BE2C (cell line): ENCODE measurements at regions not wholly inside any gene's neighbourhood (a gene's known extent, or its start where the extent isn't known, plus 50 kb on each side); places are given as distances from the start of the nearest gene placed in this dataset.

ENCODE experiments used
- DNase-seq: peaks from one replicate; pipeline ENCODE4 v3.0.0-alpha.2; 2020
- H3K27me3 ChIP-seq: fragments of 250-450 bp; sonication (Bioruptor Pico); 2 replicates; pipeline ENCODE4 v1.5.1; 2020; ENCODE audit warnings: mild to moderate bottlenecking
- H3K36me3 ChIP-seq: fragments of 250-450 bp; sonication (Bioruptor Pico); 2 replicates; pipeline ENCODE4 v1.5.1; 2020; ENCODE audit warnings: mild to moderate bottlenecking
- H3K4me1 ChIP-seq: fragments of 250-450 bp; sonication (Bioruptor Pico); 2 replicates; pipeline ENCODE4 v1.5.1; 2020
- H3K4me3 ChIP-seq: 2 replicates; pipeline ENCODE4 v1.5.1; 2011; ENCODE audit warnings: low read depth, low read length
- H3K9me3 ChIP-seq: fragments of 250-450 bp; sonication (Bioruptor Pico); 2 replicates; pipeline ENCODE4 v1.5.1; 2020
- CTCF ChIP-seq: IDR thresholded peaks from 2 replicates; pipeline ENCODE4 v1.5.1; 2012; ENCODE audit warnings: mild to moderate bottlenecking, low read depth, low read length

GRCh38 chr10:33557313-33557712, 222.8 kb upstream of the NRP1 start:
- no peak for DNase-seq
- H3K36me3 ChIP-seq, result no peaks in the 10 kb centered on the region
- H3K4me1 ChIP-seq, result peaks cover 13% of the 10 kb centered on the region
- no peak overlapping the region for H3K4me3 ChIP-seq
- H3K9me3 ChIP-seq, result no peaks in the 10 kb centered on the region
- H3K27me3 ChIP-seq, result no peaks in the 10 kb centered on the region
- TF ChIP-seq CTCF, result no peak

GRCh38 chr10:33556620-33557019, 222.2 kb upstream of the NRP1 start:
- peaks cover 13% of the 10 kb centered on the region for H3K4me1 ChIP-seq
- no peak for DNase-seq
- no peak for TF ChIP-seq CTCF
- no peaks in the 10 kb centered on the region for H3K9me3 ChIP-seq
- no peaks in the 10 kb centered on the region for H3K27me3 ChIP-seq
- H3K4me3 ChIP-seq, result no peak overlapping the region
- no peaks in the 10 kb centered on the region for H3K36me3 ChIP-seq

GRCh38 chr10:33556103-33556502, 221.6 kb upstream of the NRP1 start:
- Histone ChIP-seq H3K9me3 (no peaks in the 10 kb centered on the region), H3K27me3 (no peaks in the 10 kb centered on the region), H3K4me1 (peaks cover 13% of the 10 kb centered on the region), H3K4me3 (no peak overlapping the region), H3K36me3 (no peaks in the 10 kb centered on the region)
- no peak for DNase-seq
- TF ChIP-seq CTCF, result no peak

GRCh38 chr10:33553748-33554571, 219.5 kb upstream of the NRP1 start:
- TF ChIP-seq CTCF, result no peak
- DNase-seq, result no peak
- no peak overlapping the region for H3K4me3 ChIP-seq

GRCh38 chr10:33552290-33552689, 217.8 kb upstream of the NRP1 start:
- no peak overlapping the region for H3K4me3 ChIP-seq
- H3K4me1 ChIP-seq, result peaks cover 13% of the 10 kb centered on the region
- H3K9me3 ChIP-seq, result no peaks in the 10 kb centered on the region
- H3K36me3 ChIP-seq, result no peaks in the 10 kb centered on the region
- H3K27me3 ChIP-seq, result no peaks in the 10 kb centered on the region
- no peak for TF ChIP-seq CTCF
- DNase-seq, result no peak

More at GRCh38 chr10:33553748-33554571, 219.5 kb upstream of the NRP1 start:
- Histone ChIP-seq H3K9me3 (no peaks in the 10 kb centered on the region), H3K27me3 (no peaks in the 10 kb centered on the region), H3K4me1 (peaks cover 13% of the 10 kb centered on the region), H3K36me3 (no peaks in the 10 kb centered on the region)

GRCh38 chr10:33550811-33551210, 216.3 kb upstream of the NRP1 start:
- Histone ChIP-seq H3K4me3 (no peak overlapping the region), H3K9me3 (no peaks in the 10 kb centered on the region), H3K36me3 (no peaks in the 10 kb centered on the region), H3K4me1 (peaks cover 13% of the 10 kb centered on the region), H3K27me3 (no peaks in the 10 kb centered on the region)
- DNase-seq, result no peak
- TF ChIP-seq CTCF, result no peak
